DND-41 (cell line): ENCODE measurements at regions not wholly inside any gene's neighbourhood (a gene's known extent, or its start where the extent isn't known, plus 50 kb on each side); places are given as distances from the start of the nearest gene placed in this dataset.

Experiments used
- ATAC-seq: fragments of 200-7000 bp; cut with Tn5 transposase; 3 replicates; pipeline ENCODE4 v1.9.1; 2021; ENCODE audit warnings: low read depth; ENCODE audit not compliant: insufficient read depth
- DNase-seq: peaks from one replicate; pipeline ENCODE4 v3.0.0-alpha.2; 2020
- H2AFZ ChIP-seq: 2 replicates; pipeline ENCODE4 v1.6.0; 2012; ENCODE audit warnings: low read depth, low read length
- H3K27ac ChIP-seq: 2 replicates; pipeline ENCODE4 v1.5.1; 2012; ENCODE audit warnings: low read length, inconsistent platforms
- H3K27me3 ChIP-seq: fragments of 200-600 bp; sonication (generic); 2 replicates; pipeline ENCODE4 v1.6.0; 2012; ENCODE audit warnings: low read length, mild to moderate bottlenecking, inconsistent platforms; ENCODE audit not compliant: insufficient read depth, poor library complexity
- H3K36me3 ChIP-seq: 2 replicates; pipeline ENCODE4 v1.5.1; 2012; ENCODE audit warnings: low read length, inconsistent platforms; ENCODE audit not compliant: insufficient read depth
- H3K4me1 ChIP-seq: 2 replicates; pipeline ENCODE4 v1.5.1; 2012; ENCODE audit warnings: mild to moderate bottlenecking, low read length; ENCODE audit not compliant: insufficient read depth
- H3K4me2 ChIP-seq: 2 replicates; pipeline ENCODE4 v1.6.0; 2012; ENCODE audit warnings: mild to moderate bottlenecking, moderate library complexity, low read length, inconsistent platforms; ENCODE audit not compliant: insufficient read depth
- H3K4me3 ChIP-seq, 2 experiments: fragments of 200-600 bp in 1 of 2; shearing (Covaris generic) in 1 of 2; 2 replicates each; pipeline ENCODE4 v1.5.1; 2012 to 2016; ENCODE audit warnings: inconsistent platforms in 2 of 2, low read length in 2 of 2, mild to moderate bottlenecking in 2 of 2, low read depth in 1 of 2, moderate library complexity in 1 of 2
- H3K79me2 ChIP-seq: 2 replicates; pipeline ENCODE4 v1.6.0; 2012; ENCODE audit warnings: low read length, inconsistent platforms; ENCODE audit not compliant: insufficient read depth
- H3K9ac ChIP-seq: 2 replicates; pipeline ENCODE4 v1.6.0; 2012; ENCODE audit warnings: low read depth, mild to moderate bottlenecking, inconsistent platforms, low read length, moderate library complexity
- H3K9me3 ChIP-seq: 2 replicates; pipeline ENCODE4 v1.5.1; 2012; ENCODE audit warnings: low read length, moderate library complexity, mild to moderate bottlenecking, inconsistent platforms; ENCODE audit not compliant: insufficient read depth, severe bottlenecking
- H4K20me1 ChIP-seq: 2 replicates; pipeline ENCODE4 v1.6.0; 2012; ENCODE audit warnings: low read length; ENCODE audit not compliant: insufficient read depth
- CTCF ChIP-seq: IDR thresholded peaks from 2 replicates; pipeline ENCODE4 v1.5.1; 2012; ENCODE audit warnings: borderline replicate concordance, low read length, moderate library complexity, mild to moderate bottlenecking; ENCODE audit not compliant: poor library complexity, severe bottlenecking; ENCODE audit errors: extremely low read depth
- EZH2 ChIP-seq: IDR thresholded peaks from 3 replicates; pipeline ENCODE4 v1.6.1; 2012; ENCODE audit warnings: borderline replicate concordance, low read depth, mild to moderate bottlenecking, moderate library complexity, low read length, inconsistent platforms; ENCODE audit not compliant: severe bottlenecking

GRCh38 chr1:14163246-14163645 lies 435.2 kb upstream of the KAZN start:
- TF ChIP-seq CTCF, result no peak
- no peak for TF ChIP-seq EZH2
- no peak overlapping the region for H3K4me2 ChIP-seq
- H3K4me3 ChIP-seq, result no peak overlapping the region
- H2AFZ ChIP-seq, result no peak overlapping the region
- H3K4me1 ChIP-seq, result no peaks in the 10 kb centered on the region
- H3K27ac ChIP-seq, result no peak overlapping the region
- H3K27me3 ChIP-seq, result no peaks in the 10 kb centered on the region
- H3K36me3 ChIP-seq, result no peaks in the 10 kb centered on the region
- H3K9ac ChIP-seq, result no peak overlapping the region
- peaks cover 20% of the 10 kb centered on the region for H3K9me3 ChIP-seq
- H4K20me1 ChIP-seq, result no peaks in the 10 kb centered on the region
- ATAC-seq (no peak), DNase-seq (no peak)
- H3K79me2 ChIP-seq, result no peaks in the 10 kb centered on the region

- Histone ChIP-seq H4K20me1 (no peaks in the 10 kb centered on the region), H3K36me3 (no peaks in the 10 kb centered on the region), H3K9me3 (peaks cover 9% of the 10 kb centered on the region), H3K27ac (no peak overlapping the region), H3K4me2 (no peak overlapping the region), H3K79me2 (no peaks in the 10 kb centered on the region), H2AFZ (no peak overlapping the region), H3K27me3 (no peaks in the 10 kb centered on the region), H3K4me3 (no peak overlapping the region), H3K9ac (no peak overlapping the region), H3K4me1 (no peaks in the 10 kb centered on the region)
- TF ChIP-seq EZH2, result no peak
- TF ChIP-seq CTCF, result no peak
- DNase-seq (no peak), ATAC-seq (0 out of 3 replicates have a peak, but pooled peaks have one; percentile 24)
Observed at GRCh38 chr1:14165371-14165801, 433.1 kb upstream of the KAZN start.

GRCh38 chr1:14167884-14168283 lies 430.6 kb upstream of the KAZN start:
- H3K79me2 ChIP-seq, result no peaks in the 10 kb centered on the region
- no peak overlapping the region for H3K4me3 ChIP-seq
- ATAC-seq (no peak), DNase-seq (no peak)
- H3K4me1 ChIP-seq, result no peaks in the 10 kb centered on the region
- no peaks in the 10 kb centered on the region for H3K27me3 ChIP-seq
- peaks cover 12% of the 10 kb centered on the region for H3K9me3 ChIP-seq
- no peak for TF ChIP-seq CTCF
- no peak for TF ChIP-seq EZH2
- H4K20me1 ChIP-seq, result no peaks in the 10 kb centered on the region
- no peak overlapping the region for H3K9ac ChIP-seq
- no peaks in the 10 kb centered on the region for H3K36me3 ChIP-seq
- H3K27ac ChIP-seq, result no peak overlapping the region
- H3K4me2 ChIP-seq, result no peak overlapping the region
- no peak overlapping the region for H2AFZ ChIP-seq
